Lung (tissue), 11 donors: ENCODE measurements at regions not wholly inside any gene's neighbourhood (a gene's known extent, or its start where the extent isn't known, plus 50 kb on each side); places are given as distances from the start of the nearest gene placed in this dataset.

ENCODE experiments used
- ATAC-seq: fragments of 200-7000 bp; cut with Tn5 transposase; one replicate; pipeline ENCODE4 v1.9.1; 2020; ENCODE audit warnings: moderate number of reproducible peaks; ENCODE audit not compliant: insufficient read depth, low FRiP score
- DNase-seq, 3 donors: peaks; one replicate each; pipeline ENCODE4 v3.0.0-alpha.2; 2013 to 2017
- H3K27ac ChIP-seq, 2 donors: one replicate each; pipeline ENCODE4 v1.5.1; 2013; ENCODE audit warnings: mild to moderate bottlenecking in 2 of 2, moderate library complexity in 2 of 2, control low read depth in 1 of 2, inconsistent platforms in 1 of 2, low read depth in 1 of 2, low read length in 1 of 2
- H3K27me3 ChIP-seq, 3 donors: one replicate each; pipeline ENCODE4 v1.5.1; 2013; ENCODE audit warnings: low read length in 2 of 3; ENCODE audit not compliant: control insufficient read depth in 3 of 3, insufficient read depth in 3 of 3
- H3K36me3 ChIP-seq, 4 donors: one replicate each; pipeline ENCODE4 v1.5.1; 2013; ENCODE audit warnings: low read length in 4 of 4, mild to moderate bottlenecking in 1 of 4, moderate library complexity in 1 of 4; ENCODE audit not compliant: control insufficient read depth in 4 of 4, insufficient read depth in 4 of 4
- H3K4me1 ChIP-seq, 5 donors: one replicate each; pipeline ENCODE4 v1.5.1; 2013; ENCODE audit warnings: low read length in 5 of 5, mild to moderate bottlenecking in 2 of 5, moderate library complexity in 1 of 5; ENCODE audit not compliant: control insufficient read depth in 5 of 5, insufficient read depth in 5 of 5
- H3K4me3 ChIP-seq: one replicate; pipeline ENCODE4 v1.5.1; 2013; ENCODE audit warnings: mild to moderate bottlenecking, control low read depth, moderate library complexity
- H3K9ac ChIP-seq, 2 donors: one replicate each; pipeline ENCODE4 v1.5.1; 2013; ENCODE audit warnings: low read length in 2 of 2, control low read depth in 1 of 2; ENCODE audit not compliant: insufficient read depth in 1 of 2
- H3K9me3 ChIP-seq, 4 donors: one replicate each; pipeline ENCODE4 v1.5.1; 2013; ENCODE audit warnings: low read length in 3 of 4, mild to moderate bottlenecking in 1 of 4, moderate library complexity in 1 of 4; ENCODE audit not compliant: control insufficient read depth in 4 of 4, insufficient read depth in 3 of 4
- WGBS, 2 donors: extraction: QIAGEN DNeasy Blood & Tissue Kit; methylation state at CpG; one replicate each; pipeline ENCODE4 v1.1.7; 2013; 5-methylcytosine and 5-hydroxymethylcytosine counted together
- TF ChIP-seq, protein P1 (sequence below): IDR thresholded peaks from 2 replicates; pipeline ENCODE4 v1.5.1; 2012; ENCODE audit warnings: mild to moderate bottlenecking; ENCODE audit errors: control extremely low read depth, extremely low read depth
- donor health status: control.
- donor health status: control.
- donor health status: Bipolar disorder and iron deficiency.
- donor health status: healthy.
- donor health status: DM: yes; HTN: yes; CAD: no.

- Histone ChIP-seq H3K27me3 (no peaks in the 10 kb centered on the region), H3K9ac (no peak overlapping the region)
- no peak for ATAC-seq
Measured at GRCh38 chr5:96214442-96215197, 218.4 kb downstream of the PCSK1 start.

GRCh38 chr5:96209829-96210228, 223.2 kb downstream of the PCSK1 start:
- 88 to 98% methylated on average over 1 of the region's 1 CpG for WGBS, 2 donors
- TF ChIP-seq, protein P1, sequence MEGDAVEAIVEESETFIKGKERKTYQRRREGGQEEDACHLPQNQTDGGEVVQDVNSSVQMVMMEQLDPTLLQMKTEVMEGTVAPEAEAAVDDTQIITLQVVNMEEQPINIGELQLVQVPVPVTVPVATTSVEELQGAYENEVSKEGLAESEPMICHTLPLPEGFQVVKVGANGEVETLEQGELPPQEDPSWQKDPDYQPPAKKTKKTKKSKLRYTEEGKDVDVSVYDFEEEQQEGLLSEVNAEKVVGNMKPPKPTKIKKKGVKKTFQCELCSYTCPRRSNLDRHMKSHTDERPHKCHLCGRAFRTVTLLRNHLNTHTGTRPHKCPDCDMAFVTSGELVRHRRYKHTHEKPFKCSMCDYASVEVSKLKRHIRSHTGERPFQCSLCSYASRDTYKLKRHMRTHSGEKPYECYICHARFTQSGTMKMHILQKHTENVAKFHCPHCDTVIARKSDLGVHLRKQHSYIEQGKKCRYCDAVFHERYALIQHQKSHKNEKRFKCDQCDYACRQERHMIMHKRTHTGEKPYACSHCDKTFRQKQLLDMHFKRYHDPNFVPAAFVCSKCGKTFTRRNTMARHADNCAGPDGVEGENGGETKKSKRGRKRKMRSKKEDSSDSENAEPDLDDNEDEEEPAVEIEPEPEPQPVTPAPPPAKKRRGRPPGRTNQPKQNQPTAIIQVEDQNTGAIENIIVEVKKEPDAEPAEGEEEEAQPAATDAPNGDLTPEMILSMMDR = no peak

More at GRCh38 chr5:96214442-96215197, 218.4 kb downstream of the PCSK1 start:
- TF ChIP-seq, protein P1 = no peak
- 62 to 68% methylated on average over 3 of the region's 3 CpGs for WGBS, 2 donors
- Histone ChIP-seq H3K4me3 (no peak overlapping the region), H3K9me3 (no peaks in the 10 kb centered on the region), H3K27ac (no peak overlapping the region), H3K4me1 (no peaks in the 10 kb centered on the region), H3K36me3 (no peaks in the 10 kb centered on the region)
- no peak for DNase-seq

GRCh38 chr5:96207420-96207819, 225.6 kb downstream of the PCSK1 start:
- H3K4me1 ChIP-seq = no peaks in the 10 kb centered on the region

More at GRCh38 chr5:96209829-96210228, 223.2 kb downstream of the PCSK1 start:
- H3K9me3 ChIP-seq = peaks cover 0 to 10% (median 5%) of the 10 kb centered on the region in 4 donors
- H3K36me3 ChIP-seq = no peaks in the 10 kb centered on the region
- no peak overlapping the region for H3K4me3 ChIP-seq
- DNase-seq (no peak), ATAC-seq (no peak)
- H3K27me3 ChIP-seq = no peaks in the 10 kb centered on the region
- no peak overlapping the region for H3K9ac ChIP-seq
- no peak overlapping the region for H3K27ac ChIP-seq
- H3K4me1 ChIP-seq = no peaks in the 10 kb centered on the region

More at GRCh38 chr5:96207420-96207819, 225.6 kb downstream of the PCSK1 start:
- Histone ChIP-seq H3K9me3 (peaks cover 0 to 10% (median 5%) of the 10 kb centered on the region in 4 donors), H3K27ac (no peak overlapping the region), H3K9ac (no peak overlapping the region), H3K36me3 (no peaks in the 10 kb centered on the region), H3K4me3 (no peak overlapping the region), H3K27me3 (no peaks in the 10 kb centered on the region)
- TF ChIP-seq, protein P1 = no peak
- ATAC-seq (no peak), DNase-seq (no peak)
